ENCODE measurements at regions not wholly inside any gene's neighbourhood (a gene's known extent, or its start where the extent isn't known, plus 50 kb on each side); places are given as distances from the start of the nearest gene placed in this dataset.
A peak's percentile ranks its signal among the peaks of the same experiment; 100 is the strongest.
"Not testable (repeated sequence)": the region's sequence is repeated elsewhere in the genome, so short reads cannot be mapped to it uniquely, and the experiment has no call there.

DNA sequence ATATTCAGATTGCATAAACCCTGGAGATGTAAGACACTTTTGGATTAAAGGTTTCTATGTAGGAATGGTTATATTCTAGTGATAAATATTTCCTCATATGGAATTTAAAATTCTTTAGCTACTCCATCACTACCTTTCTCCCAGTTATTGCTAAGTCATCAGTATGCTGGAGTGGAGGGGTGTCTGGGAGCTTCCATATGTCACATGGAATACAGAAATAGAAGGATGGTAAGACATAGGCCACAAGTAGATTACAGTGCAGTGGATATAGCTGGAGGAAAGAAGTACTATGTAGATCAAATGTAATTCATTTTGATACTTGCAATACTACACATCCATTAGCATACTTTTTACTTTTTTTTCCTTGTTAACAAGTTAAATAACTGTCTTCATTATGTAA is 428.4 kb downstream of the ARL4A start:
- Histone ChIP-seq H3K4me3 (ENCODE audit: low read depth, low read length) (no peak overlapping the region), H3K27me3 (ENCODE audit: control insufficient read depth, insufficient read depth, low read length) (no peaks in the 10 kb centered on the region), H3K36me3 (ENCODE audit: control insufficient read depth, insufficient read depth, low read length) (no peaks in the 10 kb centered on the region)
- DNase-seq (ENCODE audit: low read depth), result no peak
- TF ChIP-seq, protein P1, sequence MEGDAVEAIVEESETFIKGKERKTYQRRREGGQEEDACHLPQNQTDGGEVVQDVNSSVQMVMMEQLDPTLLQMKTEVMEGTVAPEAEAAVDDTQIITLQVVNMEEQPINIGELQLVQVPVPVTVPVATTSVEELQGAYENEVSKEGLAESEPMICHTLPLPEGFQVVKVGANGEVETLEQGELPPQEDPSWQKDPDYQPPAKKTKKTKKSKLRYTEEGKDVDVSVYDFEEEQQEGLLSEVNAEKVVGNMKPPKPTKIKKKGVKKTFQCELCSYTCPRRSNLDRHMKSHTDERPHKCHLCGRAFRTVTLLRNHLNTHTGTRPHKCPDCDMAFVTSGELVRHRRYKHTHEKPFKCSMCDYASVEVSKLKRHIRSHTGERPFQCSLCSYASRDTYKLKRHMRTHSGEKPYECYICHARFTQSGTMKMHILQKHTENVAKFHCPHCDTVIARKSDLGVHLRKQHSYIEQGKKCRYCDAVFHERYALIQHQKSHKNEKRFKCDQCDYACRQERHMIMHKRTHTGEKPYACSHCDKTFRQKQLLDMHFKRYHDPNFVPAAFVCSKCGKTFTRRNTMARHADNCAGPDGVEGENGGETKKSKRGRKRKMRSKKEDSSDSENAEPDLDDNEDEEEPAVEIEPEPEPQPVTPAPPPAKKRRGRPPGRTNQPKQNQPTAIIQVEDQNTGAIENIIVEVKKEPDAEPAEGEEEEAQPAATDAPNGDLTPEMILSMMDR (IDR thresholded peaks at IDR 0.05; ENCODE audit: insufficient read depth, low read length, poor library complexity, severe bottlenecking), result no peak

DNA sequence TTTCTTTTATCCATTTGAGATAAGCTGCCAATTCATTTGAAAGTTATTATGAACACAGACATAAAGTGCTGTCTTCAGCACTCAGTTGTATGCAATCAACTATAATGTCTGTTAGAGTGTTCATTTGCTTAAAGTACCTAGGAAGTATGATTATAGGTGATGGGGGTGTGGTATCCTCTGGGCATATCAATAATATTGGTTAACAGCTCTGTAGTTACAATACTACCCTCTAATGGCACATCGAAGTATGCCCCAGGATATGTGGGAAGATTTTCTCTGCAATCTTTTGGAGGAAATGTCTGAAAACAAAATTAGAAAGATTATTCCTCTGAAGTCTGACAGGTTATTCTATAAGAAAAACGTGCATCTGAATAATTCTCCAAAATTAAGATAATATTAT is 429.7 kb downstream of the ARL4A start:
- Histone ChIP-seq H3K27me3 (ENCODE audit: control insufficient read depth, insufficient read depth, low read length) (no peaks in the 10 kb centered on the region), H3K36me3 (ENCODE audit: control insufficient read depth, insufficient read depth, low read length) (no peaks in the 10 kb centered on the region), H3K4me3 (ENCODE audit: low read depth, low read length) (no peak overlapping the region)
- TF ChIP-seq, protein P1 (IDR thresholded peaks at IDR 0.05; ENCODE audit: insufficient read depth, low read length, poor library complexity, severe bottlenecking), result peak; percentile 49
- no peak for DNase-seq (ENCODE audit: low read depth)

DNA sequence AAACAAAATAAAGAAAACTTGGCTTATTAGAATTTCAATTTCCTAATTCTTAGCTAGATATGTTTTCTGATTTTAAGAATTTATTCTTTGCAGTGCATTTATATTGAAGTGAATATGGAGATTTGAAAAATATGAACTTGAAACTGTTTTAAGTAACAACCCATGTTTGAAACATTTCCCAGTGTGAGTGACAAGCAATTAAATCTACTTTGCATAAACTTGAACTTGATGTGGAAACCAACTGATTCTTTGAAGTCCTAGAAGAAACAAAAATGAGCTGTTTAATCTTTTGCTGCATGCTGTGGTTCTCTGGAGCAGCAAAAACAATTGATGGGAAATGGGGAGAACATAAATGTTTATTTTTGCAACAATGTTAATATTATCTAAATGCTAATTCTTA is 430.2 kb downstream of the ARL4A start:
- TF ChIP-seq, protein P1 (IDR thresholded peaks at IDR 0.05; ENCODE audit: insufficient read depth, low read length, poor library complexity, severe bottlenecking), result no peak
- Histone ChIP-seq H3K4me3 (ENCODE audit: low read depth, low read length) (no peak overlapping the region), H3K36me3 (ENCODE audit: control insufficient read depth, insufficient read depth, low read length) (no peaks in the 10 kb centered on the region), H3K27me3 (ENCODE audit: control insufficient read depth, insufficient read depth, low read length) (no peaks in the 10 kb centered on the region)
- no peak for DNase-seq (ENCODE audit: low read depth)

DNA sequence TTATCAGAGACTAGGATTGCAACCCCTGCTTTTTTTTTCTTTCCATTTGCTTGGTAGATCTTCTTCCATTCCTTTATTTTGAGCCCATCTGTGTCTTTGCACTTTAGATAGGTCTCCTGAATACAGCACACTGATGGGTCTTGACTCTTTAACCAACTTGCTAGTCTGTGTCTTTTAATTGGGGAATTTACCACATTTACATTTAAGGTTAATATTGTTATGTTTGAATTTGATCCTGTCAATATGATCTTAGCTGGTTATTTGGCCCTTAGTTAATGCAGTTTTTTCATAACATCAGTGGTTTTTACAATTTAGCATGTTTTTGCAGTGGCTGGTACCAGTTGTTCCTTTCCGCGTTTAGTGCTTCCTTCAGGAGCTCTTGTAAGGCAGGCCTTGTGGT is 437.2 kb downstream of the ARL4A start:
- H3K36me3 ChIP-seq (ENCODE audit: control insufficient read depth, insufficient read depth, low read length); H3K4me3 ChIP-seq (ENCODE audit: low read depth, low read length); H3K27me3 ChIP-seq (ENCODE audit: control insufficient read depth, insufficient read depth, low read length); DNase-seq (ENCODE audit: low read depth): not testable (repeated sequence)

DNA sequence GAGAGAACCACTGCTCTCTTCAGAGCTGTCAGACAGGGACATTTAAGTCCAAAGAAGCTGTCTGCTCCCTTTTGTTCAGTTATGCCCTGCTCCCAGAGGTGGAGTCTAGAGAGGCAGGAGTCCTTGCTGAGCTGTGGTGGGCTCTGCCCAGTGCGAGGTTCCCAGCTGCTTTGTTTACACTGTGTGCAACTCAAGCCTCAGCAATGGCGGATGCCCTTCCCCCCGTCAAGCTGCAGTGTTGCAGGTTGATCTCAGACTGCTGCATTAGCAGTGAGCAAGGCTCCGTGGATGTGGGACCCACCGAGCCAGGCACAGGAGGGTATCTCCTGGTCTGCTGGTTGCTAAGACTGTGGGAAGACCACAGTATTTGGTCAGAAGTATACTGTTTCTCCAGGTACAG is 438.9 kb downstream of the ARL4A start:
- DNase-seq (ENCODE audit: low read depth), result no peak
- no peaks in the 10 kb centered on the region for H3K36me3 ChIP-seq (ENCODE audit: control insufficient read depth, insufficient read depth, low read length)
- no peak overlapping the region for H3K4me3 ChIP-seq (ENCODE audit: low read depth, low read length)
- TF ChIP-seq, protein P1 (IDR thresholded peaks at IDR 0.05; ENCODE audit: insufficient read depth, low read length, poor library complexity, severe bottlenecking), result no peak
- no peaks in the 10 kb centered on the region for H3K27me3 ChIP-seq (ENCODE audit: control insufficient read depth, insufficient read depth, low read length)

DNA sequence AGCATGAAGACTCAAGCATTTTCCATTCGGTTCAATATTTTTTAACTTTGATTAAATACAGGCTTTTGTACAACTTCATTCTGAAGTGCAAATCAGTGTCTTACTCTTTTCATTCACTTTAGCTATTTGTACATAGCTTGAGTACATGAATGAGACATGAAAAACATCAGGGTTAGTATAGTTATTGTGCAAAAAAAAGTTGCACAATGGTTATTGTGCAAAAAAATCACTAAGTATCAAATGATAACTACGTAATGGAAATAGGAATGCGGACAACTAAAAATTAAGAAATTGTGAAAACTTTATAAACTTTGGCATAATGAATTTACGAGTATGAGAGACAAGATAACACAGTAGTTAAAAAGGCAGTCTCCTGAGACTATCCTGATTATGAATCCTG is 442.9 kb downstream of the ARL4A start:
- Histone ChIP-seq H3K27me3 (ENCODE audit: control insufficient read depth, insufficient read depth, low read length) (no peaks in the 10 kb centered on the region), H3K4me3 (ENCODE audit: low read depth, low read length) (no peak overlapping the region), H3K36me3 (ENCODE audit: control insufficient read depth, insufficient read depth, low read length) (no peaks in the 10 kb centered on the region)
- TF ChIP-seq, protein P1 (IDR thresholded peaks at IDR 0.05; ENCODE audit: insufficient read depth, low read length, poor library complexity, severe bottlenecking), result no peak
- no peak for DNase-seq (ENCODE audit: low read depth)

DNA sequence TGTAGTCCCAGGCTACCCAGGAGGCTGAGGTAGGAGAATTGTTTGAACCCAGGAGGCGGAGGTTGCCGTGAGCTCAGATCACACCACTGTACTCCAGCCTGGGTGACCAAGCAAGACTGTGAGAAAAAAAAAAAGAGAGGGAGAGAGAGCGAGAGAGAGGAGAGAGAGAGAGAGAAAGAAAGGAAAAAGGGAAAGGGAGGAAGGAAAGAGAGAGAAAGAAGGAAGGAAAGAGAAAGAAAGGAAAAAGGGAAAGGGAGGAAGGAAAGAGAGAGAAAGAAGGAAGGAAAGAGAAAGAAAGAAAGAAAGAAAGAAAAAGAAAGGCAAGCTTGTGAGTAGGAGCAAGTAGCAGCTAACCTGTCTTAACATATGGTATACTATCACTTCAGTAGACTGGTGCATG is 443.5 kb downstream of the ARL4A start:
- H3K36me3 ChIP-seq (ENCODE audit: control insufficient read depth, insufficient read depth, low read length); H3K27me3 ChIP-seq (ENCODE audit: control insufficient read depth, insufficient read depth, low read length); H3K4me3 ChIP-seq (ENCODE audit: low read depth, low read length); DNase-seq (ENCODE audit: low read depth): not testable (repeated sequence)
